Hippocampal formation (tissue), 2 donors: ENCODE measurements at regions not wholly inside any gene's neighbourhood (a gene's known extent, or its start where the extent isn't known, plus 50 kb on each side); places are given as distances from the start of the nearest gene placed in this dataset.

Source experiments
- DNase-seq, 2 donors: peaks; one replicate each; lab custom pipeline; 2025; lab: John Stamatoyannopoulos, UW

DNA sequence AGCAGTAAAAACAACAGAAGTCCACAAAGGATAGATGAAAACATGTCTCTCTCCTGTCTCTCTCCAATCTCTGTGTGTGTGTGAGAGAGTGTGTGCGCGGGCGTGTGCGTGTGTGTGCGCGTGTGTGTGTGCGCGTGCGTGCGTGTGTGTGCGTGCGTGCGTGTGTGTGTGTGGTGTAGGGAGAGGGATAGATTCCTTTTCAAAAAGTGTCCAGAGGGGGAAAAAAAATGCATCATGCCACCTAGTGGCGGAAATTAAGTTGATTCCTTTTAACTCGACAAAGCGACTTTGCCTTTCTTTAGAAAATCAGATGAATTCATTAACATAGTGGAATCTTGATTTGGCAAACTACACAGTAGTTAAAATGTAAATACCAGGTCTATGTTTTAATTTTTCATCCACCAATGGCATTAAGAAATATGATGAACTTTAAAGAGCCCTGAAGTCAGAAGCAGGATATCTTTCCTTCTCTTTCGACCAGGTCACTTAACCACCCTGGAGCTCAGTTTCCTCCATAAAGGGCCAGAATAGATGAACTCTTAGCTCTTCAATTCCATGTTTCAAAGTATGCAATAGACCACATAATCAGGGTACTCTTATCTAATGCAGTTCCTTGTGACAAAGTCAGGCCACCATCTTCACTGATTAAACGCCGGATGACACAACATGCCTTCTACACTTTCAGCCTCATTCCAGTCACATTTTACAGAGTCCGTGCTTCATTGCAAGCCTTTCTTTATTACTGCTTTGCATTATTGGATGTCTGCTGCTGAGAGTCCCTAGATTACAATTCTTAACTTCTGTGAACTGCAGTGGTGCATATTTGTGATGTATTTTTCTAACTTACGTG, 162.8 kb downstream of the FBXO8 start:
- peak; percentile 23 to 40 for DNase-seq

DNA sequence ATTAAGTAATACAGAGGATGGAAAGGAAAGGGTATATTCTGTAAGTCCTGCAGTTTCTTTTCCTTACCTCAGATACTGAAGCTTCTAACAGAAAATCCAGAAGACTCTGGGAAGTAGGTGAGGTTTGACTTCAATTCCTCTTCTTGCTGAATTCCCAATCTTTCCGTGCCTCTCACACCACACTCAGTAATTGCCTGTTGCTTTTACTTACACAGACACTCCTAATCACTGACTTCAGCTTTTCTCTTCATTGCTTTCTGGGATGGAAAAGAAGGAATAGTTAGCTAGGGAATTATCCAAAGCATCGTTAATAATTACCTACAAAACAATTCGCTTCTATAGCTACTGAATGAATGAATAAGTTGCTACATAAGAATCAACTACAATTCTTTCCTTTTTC, 163.6 kb downstream of the FBXO8 start:
- no peak for DNase-seq

DNA sequence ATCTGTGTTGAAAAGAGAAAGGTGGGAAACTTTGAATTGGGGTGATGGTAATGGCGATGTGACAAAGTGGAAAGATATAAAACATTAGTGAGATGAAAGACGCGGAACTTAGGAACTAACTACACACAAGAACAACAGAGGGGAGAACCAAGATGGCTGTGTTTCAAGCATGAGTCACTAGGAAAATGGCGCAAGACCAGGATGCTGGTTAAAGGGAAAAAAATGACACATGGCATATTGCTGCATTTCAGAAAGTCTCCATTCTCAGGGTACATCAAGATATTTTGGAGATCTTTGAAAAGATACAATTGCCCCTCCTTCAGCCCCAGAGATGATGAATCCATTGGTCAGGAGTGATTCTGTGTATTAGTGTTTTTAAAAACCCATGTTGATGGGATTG, 164.4 kb downstream of the FBXO8 start:
- no peak for DNase-seq

DNA sequence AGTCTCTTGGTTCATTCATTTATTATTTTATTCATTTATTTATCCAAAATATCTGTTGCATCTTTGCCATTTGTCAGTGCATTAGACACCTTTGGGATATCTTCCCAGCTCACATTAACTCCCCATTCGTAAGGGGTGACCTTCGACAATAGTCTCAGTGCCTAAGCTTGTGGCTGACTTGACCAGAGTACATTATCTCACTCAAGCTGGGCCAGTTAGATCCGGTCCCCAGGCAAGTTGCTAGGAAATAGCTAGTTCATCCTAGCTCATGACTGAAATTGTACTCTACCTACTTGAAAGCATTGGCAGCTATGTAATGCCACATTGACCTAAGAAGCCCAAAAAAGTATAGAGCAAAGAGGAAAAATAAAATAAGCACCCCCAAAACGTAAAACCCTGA, 165.3 kb downstream of the FBXO8 start:
- no peak for DNase-seq

DNA sequence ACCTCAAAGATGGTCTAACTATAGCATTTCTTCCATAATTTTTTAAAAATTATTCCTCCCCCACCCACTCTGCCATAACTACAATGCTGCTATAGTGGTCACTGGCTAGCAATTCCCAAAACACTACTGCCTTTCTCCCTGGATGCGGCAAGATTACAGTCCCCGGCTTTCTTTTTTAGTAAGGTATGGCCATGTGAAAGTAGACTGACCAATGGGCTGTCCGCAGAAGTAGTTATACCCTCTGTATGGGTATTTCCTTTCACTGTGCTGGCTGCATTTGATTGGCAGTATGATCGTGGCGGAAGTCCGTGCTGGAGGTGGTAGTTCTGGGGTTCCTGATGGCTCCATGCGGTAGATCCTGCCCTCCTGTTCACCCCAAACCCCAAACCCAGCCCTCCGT, 166.0 kb downstream of the FBXO8 start:
- no peak for DNase-seq

DNA sequence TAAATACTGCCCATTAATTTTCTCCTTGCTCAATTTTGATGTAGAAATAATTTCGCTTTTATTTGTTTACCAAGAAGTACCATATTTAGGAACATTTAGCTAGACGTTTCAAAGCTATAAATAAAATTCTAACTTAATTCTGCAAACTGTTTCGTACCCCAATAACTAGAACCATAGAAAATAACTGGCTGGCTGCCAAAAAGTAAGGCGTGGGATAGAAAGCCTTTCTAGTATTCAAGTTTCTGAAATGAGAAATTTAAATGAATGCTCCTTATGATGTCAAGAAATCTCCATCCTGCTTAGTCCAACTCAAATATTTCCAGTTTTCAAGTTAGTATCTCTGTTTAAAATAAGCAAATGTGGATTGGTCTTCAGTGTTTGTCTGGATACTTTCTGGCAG, 167.4 kb downstream of the FBXO8 start:
- no peak for DNase-seq

DNA sequence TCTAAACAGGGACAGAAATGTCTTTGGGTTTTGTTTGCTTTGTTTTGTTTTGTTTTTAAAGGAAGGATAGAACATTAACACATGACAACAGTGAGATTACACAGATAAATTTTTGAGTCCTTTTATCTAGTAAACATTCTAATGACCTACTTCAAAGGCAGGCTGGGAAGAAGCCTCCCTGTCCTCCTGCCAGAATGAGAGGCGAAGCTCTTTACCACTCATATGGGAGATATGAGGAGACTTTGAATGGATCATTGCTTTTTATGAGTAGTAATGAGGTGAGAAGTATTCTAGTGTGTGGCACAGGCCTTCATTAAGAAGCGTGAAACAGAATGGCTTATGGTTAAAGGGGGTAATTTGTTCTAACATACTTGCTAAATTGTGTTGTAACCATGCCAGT, 172.0 kb downstream of the FBXO8 start:
- no peak for DNase-seq

DNA sequence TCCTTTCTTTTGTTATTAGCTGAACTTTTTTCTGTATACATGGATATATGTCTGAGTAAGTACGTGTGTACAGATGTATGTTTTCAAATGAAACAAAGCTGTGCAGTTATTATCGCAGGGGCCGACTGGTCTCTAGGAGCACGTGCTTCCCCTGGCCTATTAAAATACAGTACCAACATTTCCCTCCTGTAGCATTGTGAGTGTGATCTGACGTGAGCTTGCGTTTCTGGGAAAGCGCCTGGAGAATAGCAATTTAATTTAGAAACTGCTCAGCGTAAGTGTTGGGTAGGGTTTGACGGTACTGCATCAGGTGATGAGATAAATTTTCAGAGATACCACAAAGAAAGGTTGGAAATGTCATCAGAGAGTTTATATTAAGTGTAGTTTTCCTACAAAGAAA, 173.3 kb downstream of the FBXO8 start:
- no peak for DNase-seq

DNA sequence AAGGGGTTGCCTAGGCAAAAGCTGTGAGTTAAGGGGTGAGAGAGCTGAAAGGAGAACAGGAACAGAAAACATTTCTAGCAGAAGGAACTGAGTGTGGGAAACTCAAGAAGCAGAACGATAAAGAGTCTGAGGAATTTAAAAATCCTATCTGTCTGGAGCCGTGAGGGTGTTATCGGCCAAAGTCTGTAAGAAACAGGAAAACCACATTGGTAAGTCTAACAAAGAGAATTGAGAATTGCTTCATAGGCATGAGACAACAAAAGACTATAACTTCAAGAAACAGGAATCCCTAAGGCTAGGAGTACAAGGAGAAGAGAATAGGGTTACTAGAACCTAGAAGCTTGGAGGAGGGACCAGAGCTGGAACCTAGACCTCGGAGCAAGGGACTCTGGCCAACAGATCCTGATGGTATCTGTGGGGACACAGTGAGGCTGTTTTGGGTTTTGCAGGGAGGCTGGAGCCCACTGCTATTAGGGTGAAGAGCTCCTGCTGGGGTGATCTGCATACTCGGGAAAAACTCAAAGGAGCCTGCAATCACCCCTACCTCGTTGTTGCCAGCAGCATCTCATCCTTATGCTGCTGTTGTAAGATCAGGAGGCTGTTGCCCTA, 175.6 kb downstream of the FBXO8 start:
- no peak for DNase-seq

DNA sequence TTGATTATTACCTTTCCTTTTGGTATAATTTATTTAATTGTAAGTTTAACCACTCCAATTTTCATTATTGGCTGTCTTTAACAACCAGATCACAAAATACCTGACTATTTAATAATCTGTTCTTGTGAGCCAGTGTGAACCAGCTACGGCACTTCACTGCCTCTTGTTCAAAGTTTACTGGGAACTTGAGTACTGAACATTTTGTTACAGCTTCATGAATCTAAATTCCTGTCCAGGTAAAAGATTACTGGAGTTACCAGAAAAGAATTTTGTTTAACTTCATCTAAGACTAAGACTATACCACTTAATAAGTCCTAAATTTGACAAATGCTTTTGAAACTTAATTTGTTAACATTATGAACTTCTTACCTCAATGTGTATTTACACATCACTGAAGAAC, 178.3 kb downstream of the FBXO8 start:
- DNase-seq = no peak

DNA sequence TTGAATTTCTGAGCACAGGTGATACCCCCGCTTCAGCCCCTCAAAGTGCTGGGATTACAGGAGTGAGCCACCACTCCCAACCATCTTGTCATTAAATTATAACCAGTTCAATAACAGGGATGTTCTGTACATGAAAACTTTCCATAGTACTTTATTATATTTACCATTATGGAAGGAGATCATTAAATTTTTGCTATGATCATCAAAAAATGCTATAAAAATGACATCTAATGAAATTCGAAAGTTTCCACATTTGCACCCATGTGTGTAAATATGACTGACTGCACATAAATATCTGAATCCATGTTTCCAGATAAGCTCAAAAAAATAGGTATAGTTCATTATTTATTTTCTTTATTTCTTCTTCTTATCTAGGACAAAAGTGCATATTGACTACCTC, 182.6 kb downstream of the FBXO8 start:
- DNase-seq = no peak

DNA sequence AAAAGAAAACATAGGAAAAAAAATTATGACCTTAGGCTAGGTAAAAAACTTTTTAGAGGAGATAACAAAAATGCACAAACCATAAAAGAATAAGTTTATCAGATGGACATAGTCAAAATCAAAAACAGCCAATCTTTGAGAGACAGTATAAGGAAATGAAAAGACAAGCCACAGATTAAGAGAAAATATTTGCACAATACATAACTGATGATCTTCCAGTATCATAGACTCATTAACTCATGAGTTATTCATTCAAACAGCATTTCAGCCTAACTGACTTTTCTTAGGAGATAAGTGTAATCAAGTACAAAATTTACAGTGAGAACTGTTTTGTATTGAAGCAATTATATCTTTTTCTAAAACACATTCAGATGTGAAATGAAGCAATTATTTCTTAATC, 183.8 kb downstream of the FBXO8 start:
- no peak for DNase-seq

DNA sequence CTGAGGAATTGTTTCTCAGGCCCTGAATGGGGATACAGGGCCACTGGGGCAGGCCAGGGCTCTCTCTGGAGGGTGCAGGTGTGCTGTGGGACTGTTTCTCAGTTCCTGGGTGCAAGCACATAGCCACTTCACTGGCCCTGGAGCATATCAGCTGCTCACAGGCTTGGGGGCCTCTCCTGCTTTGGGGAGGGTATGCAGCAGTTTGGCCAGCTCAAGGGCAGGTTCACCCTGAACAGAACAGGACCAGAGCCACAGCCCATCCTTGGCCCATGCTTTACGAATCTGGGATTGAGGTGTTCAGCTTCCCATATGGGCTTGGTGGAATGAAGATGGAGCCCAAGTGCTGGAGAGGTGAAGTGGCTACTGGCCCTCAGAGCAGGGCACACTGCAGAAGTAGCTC, 186.5 kb downstream of the FBXO8 start:
- DNase-seq = no peak

DNA sequence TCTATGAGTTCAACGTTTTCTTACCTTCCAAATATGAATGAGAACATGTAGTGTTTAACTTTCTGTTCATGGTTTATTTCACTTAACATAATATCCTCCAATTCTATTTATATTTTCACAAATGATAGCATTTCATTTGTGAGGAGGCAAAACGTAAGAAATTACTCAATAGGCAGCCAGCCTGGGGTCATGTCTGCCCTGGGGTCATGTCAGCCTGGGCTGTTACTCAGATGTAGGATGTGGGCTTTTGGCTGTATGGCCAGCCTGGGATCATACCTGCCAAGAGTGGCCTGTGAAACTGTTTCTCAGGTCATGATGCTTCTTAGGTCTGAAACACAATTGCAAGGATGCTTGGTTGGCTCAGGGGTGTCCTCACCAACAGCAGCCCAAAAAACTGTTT, 187.0 kb downstream of the FBXO8 start:
- no peak for DNase-seq

DNA sequence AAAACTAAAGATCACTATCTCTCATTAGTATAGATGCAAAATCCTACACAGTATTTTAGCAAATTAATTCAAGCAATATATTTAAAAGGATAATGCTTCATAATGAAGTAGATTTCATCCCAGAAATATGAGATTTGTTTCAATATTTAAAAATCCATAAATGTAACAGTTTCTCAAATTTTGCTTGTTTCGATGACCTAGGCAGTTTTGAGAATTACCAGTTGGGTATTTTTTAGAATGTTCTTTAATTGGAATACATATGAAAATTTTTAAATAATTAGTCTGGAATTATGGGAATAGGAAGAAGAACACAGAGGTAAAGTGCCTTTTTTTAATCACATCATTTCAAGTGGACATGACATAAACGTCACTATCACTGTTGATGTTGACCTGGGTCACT, 192.3 kb downstream of the FBXO8 start:
- no peak for DNase-seq

DNA sequence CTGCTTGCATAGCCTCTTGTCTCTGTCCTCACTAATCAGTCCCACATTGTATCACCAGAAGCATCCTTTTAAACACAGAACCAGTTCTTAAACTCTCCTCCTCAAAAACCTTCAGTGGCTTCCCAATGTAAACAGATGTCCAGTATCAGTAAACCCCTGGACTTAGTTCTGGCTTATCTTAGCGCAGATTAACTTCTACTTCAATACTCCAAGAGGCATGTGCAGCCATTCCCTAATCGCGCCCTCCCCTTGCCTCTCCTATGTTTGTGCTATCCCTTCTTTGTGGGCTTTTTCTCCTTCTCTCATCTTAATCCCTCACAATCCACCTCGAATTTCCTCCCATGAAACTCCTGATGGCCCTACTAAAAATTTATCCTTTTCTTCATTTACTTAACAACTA, 193.8 kb downstream of the FBXO8 start:
- no peak for DNase-seq

DNA sequence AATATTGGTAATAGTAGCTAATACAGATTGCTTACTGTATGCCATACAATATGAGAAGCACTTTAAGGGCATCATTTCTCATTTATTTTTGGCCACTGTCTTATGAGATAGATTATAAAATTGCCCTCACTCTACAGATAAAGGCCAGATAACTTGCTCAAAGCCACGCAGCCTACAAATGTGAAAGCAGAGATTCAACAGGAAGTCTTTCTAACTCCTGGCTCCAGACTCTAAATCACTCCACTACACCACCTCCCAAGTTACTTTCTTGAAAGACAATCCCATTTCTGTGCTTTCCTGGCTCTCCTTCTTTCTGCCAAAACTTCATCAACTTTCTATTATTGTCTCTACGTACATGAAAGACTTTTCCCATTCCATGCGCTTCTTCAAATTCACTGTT, 194.7 kb downstream of the FBXO8 start:
- DNase-seq = no peak

DNA sequence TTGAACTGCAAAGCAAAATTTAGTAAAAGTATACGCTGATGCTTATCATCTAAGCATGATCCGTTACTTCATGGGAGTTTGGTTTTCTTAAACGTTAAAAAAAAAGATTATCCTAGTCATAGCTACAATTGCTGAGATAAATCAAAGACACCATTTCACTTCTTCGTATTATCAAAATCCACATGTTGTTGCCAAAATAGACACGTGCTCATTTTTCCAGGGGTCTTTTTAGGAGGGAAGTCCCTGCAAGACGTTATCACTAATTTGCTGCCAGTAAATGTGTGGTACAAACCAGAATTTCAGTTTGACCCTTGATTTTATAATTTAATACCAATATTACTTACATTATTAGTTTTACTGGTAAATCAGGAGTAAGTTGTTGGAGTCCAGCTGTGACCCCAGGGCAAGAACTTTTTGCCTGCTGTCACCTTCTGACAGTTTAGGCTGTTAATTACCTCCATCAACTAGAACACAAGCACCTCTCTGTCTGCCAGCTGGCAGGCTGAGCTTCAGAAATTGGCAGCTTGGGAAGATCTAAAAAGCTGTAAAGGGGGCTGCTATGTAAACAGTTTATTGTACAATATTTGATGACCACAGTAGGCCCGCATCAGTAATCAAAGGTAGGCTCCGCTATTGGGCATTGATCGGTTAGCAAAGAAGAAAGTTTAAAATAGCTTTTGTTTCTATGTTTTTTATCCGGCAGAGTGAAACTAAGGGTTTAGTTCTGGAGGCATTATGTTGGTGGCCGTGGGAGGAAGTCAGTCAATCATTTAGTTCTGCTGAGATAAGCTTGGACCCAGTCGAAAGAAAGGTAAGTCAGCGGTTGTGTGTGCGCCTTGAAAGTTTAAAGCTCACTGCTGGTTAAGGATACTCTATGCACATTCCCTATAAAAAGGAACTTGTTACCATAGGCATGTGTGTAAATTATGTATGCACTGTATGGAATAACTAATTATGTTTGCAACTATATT, 196.4 kb downstream of the FBXO8 start:
- no peak for DNase-seq

DNA sequence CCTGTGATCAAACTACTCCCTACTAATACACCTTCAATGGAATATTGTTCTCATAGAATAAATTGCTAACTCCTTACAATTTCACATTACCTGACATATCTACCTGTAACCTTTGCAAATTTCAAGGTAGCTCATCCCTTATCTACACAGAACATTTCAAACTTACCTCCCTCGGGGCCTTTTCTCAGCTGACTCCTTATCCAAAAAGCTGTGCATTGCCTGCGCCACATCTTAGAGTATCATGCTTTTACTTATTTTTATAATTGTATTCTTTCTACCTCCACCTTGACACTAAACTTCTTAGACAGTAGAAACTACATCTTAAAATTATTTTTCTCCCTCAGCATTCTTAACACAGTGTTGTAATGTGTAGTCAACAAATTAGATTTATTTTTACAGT, 198.5 kb downstream of the FBXO8 start:
- no peak for DNase-seq

DNA sequence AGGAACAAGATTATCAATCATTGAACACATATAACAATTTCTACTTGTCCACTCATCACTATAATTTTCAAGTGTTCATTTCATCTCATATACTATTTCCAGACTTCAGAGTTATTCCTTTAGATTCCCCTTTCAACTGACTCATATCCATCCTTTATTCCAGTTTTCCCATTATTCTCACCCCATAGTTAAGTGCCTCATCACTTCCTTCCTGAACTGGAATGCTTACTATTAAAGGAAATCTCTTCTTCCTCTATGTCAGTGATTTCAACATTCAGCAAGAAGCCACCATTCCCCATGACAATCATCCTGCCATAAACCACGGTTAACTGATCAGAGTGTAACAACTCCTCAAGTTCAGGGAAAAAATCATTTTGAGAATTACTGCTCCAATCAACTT, 198.9 kb downstream of the FBXO8 start:
- DNase-seq = no peak

DNA sequence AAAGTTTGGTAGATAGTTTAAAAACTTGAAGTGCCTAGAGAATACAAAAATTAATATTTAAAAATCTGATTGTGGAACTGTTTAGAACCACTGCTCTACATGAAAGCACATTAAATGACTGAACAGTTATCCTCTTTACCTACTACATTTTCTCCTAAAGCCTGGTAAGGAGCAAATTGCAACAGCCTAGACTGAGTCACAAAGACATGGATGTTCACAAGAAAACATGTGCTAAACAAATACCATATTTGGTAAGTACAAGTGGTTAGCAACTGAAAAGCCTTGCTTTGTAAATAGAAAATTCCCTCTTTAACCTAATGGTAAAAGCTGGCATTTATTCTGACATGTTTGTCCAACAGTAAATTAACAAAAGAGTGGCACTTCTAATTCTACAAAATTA, 203.1 kb downstream of the FBXO8 start:
- no peak for DNase-seq

DNA sequence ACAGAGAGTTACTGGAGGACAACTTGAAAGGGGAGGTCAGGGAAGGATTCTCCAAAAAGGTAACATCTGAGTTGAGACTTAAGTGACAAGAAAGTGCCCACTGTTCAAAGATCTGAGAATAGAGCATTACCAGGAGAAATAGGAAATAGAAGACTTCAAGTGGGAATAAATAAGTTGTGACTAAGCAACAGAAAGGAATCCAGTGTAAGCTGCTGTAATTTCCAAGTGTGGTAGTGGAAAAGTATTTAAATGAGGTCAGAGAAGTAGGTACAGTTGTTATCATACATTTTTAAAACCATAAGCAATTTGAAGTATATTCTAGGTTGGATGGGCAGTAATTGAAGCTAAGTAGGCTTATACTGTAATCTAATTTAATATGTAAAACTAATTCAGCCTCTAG, 211.9 kb downstream of the FBXO8 start:
- DNase-seq = no peak

DNA sequence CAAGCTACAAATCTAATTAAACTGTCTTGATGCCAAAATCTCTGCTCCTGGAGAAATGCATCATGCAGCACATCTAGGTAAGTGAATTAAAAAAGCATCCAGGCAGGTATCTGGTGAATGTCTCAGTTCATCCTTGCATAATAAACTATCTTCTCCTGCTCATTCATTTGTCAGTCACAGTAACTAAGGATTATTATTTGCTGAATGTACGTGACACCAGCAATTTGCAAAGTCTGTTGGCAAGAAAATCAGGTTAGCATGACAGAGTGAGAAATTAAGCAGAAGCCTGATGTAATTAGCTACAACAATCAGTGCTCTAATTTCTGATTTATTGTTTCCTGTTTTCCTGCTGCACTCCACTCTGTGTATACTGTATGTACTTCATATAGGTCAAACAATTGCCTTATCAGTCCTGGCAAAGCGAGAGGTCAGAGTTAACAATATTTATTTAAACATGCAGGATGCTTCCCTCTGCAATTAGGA, 213.6 kb downstream of the FBXO8 start:
- DNase-seq = no peak
